ENCODE measurements at regions not wholly inside any gene's neighbourhood (a gene's known extent, or its start where the extent isn't known, plus 50 kb on each side); places are given as distances from the start of the nearest gene placed in this dataset.
"Not testable (repeated sequence)": the region's sequence is repeated elsewhere in the genome, so short reads cannot be mapped to it uniquely, and the experiment has no call there.

DNA sequence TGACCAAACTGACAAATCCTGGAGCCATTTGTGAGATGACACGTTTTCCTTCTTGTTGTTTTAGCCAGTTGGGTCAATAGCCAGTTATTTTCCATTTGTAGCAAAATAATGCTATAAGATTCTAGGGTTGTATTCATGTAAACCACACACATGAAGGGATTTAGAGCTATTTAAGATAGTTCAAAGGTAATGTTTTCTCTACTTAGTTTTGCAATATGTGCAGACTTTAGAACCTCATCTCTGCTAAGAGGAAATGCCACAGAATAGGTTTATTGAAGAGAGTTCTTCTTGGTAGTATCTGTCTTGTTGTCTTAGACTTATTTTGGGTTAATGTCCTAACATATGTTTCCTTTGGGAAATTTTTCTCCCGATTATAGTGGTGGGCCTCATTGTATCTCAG, 213.5 kb upstream of the RIMS1 start:
- DNase-seq (no peak), ATAC-seq (no peak)
- Histone ChIP-seq H3K27ac (no peak overlapping the region), H3K27me3 (no peaks in the 10 kb centered on the region), H3K4me1 (no peaks in the 10 kb centered on the region), H3K9me3 (no peaks in the 10 kb centered on the region), H3K4me3 (no peak overlapping the region), H3K36me3 (no peaks in the 10 kb centered on the region)
- TF ChIP-seq, protein P1, sequence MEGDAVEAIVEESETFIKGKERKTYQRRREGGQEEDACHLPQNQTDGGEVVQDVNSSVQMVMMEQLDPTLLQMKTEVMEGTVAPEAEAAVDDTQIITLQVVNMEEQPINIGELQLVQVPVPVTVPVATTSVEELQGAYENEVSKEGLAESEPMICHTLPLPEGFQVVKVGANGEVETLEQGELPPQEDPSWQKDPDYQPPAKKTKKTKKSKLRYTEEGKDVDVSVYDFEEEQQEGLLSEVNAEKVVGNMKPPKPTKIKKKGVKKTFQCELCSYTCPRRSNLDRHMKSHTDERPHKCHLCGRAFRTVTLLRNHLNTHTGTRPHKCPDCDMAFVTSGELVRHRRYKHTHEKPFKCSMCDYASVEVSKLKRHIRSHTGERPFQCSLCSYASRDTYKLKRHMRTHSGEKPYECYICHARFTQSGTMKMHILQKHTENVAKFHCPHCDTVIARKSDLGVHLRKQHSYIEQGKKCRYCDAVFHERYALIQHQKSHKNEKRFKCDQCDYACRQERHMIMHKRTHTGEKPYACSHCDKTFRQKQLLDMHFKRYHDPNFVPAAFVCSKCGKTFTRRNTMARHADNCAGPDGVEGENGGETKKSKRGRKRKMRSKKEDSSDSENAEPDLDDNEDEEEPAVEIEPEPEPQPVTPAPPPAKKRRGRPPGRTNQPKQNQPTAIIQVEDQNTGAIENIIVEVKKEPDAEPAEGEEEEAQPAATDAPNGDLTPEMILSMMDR (IDR thresholded peaks at IDR 0.05), result no peak
- intact Hi-C loops (cut with DNase I), result no loop called here

DNA sequence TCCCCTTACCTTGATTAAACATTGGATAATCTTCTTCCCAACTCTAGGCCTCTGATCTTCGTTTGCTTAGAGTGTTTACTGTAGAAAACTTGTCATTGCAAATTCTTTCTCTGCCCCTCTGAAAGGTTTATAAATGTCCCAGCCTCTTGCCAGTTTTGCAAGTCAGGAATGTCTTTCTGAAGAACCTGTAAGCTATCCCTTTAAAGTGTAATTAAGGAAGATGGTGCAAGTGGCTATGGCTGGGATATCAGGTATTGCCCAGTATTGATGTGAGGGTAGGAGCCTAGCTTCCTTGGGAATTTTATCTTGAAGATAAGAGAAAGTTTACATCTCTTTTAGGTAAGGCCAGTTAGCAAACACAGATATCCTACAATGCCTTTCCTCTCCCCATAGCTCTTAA, 211.0 kb upstream of the RIMS1 start:
- Histone ChIP-seq H3K4me1 (no peaks in the 10 kb centered on the region), H3K4me3 (no peak overlapping the region), H3K27me3 (no peaks in the 10 kb centered on the region), H3K36me3 (no peaks in the 10 kb centered on the region), H3K9me3 (no peaks in the 10 kb centered on the region), H3K27ac (no peak overlapping the region)
- intact Hi-C loops (cut with DNase I), result no loop called here
- DNase-seq (no peak), ATAC-seq (no peak)
- TF ChIP-seq, protein P1 (IDR thresholded peaks at IDR 0.05), result no peak

DNA sequence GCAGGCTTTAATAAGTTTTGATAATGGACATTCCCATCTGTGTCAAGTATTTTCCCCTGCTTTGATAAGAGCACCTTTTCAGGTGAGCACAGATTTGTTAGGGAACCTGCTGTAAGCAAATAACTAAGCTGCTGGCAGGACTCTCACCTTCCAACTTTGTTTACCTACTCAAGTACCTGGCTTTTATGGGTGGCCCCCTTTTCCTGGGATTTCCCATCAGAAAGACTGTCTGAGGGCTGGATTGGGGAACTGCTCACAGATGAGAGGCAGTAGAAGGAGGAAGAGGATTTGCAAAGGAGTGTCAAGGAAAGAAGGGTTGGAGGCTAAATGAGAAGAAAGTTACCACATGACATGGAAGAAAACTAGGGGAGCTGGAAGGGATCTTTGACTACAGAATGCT, 210.1 kb upstream of the RIMS1 start:
- no peaks in the 10 kb centered on the region for H3K4me1 ChIP-seq

DNA sequence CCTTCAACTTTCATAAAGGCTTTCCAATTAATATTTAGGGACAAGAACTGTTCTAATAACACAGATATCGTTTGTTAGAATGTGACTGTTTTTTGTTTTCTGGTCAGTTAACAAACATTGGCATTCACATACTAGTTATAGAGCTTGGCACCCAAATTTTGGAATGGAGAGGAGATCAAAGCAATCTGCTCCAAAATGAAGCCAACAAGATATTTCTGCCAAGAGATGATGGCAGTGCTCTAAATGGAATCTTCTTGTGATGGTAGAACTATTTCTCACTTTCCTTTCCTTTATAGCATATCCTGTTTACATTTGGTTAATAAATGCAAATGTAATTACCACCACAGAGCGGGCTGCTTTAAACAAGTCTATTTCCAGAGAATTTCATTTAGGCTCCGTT, 208.3 kb upstream of the RIMS1 start:
- no peaks in the 10 kb centered on the region for H3K27me3 ChIP-seq
- ATAC-seq (no peak), DNase-seq (no peak)
- no peaks in the 10 kb centered on the region for H3K36me3 ChIP-seq
- TF ChIP-seq, protein P1 (IDR thresholded peaks at IDR 0.05), result no peak
- H3K4me3 ChIP-seq, result no peak overlapping the region
- H3K4me1 ChIP-seq, result no peaks in the 10 kb centered on the region
- H3K27ac ChIP-seq, result no peak overlapping the region
- H3K9me3 ChIP-seq, result no peaks in the 10 kb centered on the region
- intact Hi-C loops (cut with DNase I), result no loop called here

More for the DNA sequence above, 210.1 kb upstream of the RIMS1 start:
- Histone ChIP-seq H3K27ac (no peak overlapping the region), H3K27me3 (no peaks in the 10 kb centered on the region), H3K4me3 (no peak overlapping the region), H3K36me3 (no peaks in the 10 kb centered on the region), H3K9me3 (no peaks in the 10 kb centered on the region)
- ATAC-seq (no peak), DNase-seq (no peak)
- TF ChIP-seq, protein P1 (IDR thresholded peaks at IDR 0.05), result no peak
- intact Hi-C loops (cut with DNase I), result no loop called here

DNA sequence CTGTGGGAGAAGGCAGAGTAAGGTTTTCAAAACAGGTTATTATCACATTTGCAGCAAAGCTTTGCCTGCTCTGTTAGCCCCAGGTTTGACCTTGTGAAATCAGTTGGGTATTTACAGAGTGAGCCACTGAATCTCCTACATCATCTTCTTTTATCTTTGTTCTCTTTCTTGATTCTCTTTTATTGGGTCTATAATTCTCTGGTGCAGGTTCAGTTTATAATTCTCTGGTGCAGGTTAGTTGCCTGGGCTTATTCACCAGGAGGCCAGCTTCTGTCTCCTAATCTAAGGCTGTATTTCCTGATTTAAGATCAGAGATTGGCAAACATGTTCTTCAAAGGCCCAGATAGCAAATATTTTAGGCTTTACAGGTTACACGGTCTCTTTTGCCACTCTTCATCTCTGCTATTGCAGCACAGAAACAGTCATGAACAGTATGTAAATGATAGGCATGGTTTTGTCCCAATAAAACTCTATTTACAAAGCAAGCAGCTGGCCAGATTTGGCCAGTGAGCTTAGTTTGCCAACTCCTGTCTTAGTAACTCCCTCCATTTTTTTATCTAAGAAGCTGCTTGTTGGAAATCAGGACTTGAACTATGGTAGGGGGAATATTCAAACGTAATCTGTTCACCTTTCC, 205.0 kb upstream of the RIMS1 start:
- intact Hi-C loops (cut with DNase I), result no loop called here
- Histone ChIP-seq H3K9me3 (no peaks in the 10 kb centered on the region), H3K4me3 (no peak overlapping the region), H3K27ac (no peak overlapping the region), H3K4me1 (no peaks in the 10 kb centered on the region), H3K36me3 (no peaks in the 10 kb centered on the region), H3K27me3 (no peaks in the 10 kb centered on the region)
- no peak for DNase-seq
- no peak for ATAC-seq
- TF ChIP-seq, protein P1 (IDR thresholded peaks at IDR 0.05), result no peak

DNA sequence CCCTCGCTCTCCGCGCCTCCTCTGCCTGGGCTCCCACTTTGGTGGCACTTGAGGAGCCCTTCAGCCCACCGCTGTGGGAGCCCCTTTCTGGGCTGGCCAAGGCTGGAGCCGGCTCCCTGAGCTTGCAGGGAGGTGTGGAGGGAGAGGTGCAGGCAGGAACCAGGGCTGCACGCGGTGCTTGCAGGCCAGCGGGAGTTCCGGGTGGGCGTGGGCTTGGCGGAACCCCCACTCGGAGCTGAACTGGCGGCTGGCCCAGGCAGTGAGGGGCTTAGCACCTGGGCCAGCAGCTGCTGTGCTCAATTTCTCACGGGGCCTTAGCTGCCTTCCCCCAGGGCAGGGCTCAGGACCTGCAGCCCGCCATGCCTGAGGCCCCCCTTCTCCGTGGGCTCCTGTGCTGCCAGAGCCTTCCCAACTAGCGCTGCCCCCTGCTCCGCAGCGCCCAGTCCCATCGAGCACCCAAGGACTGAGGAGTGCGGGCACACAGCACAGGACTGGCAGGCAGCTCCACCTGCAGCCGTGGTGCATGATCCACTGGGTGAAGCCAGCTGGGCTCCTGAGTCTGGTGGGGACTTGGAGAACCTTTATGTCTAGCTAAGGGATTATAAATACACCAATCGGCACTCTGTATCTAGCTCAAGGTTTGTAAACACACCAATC, 200.2 kb upstream of the RIMS1 start:
- intact Hi-C loops (cut with DNase I); H3K27me3 ChIP-seq; H3K27ac ChIP-seq; H3K4me1 ChIP-seq; H3K4me3 ChIP-seq; ATAC-seq; H3K9me3 ChIP-seq; H3K36me3 ChIP-seq: not testable (repeated sequence)
- peak in 1 of 4 donors; percentile 51 for DNase-seq

Data from left lung (tissue), 4 donors.